GM12872 (cell line): ENCODE measurements at regions not wholly inside any gene's neighbourhood (a gene's known extent, or its start where the extent isn't known, plus 50 kb on each side); places are given as distances from the start of the nearest gene placed in this dataset.

Experiments
- TF ChIP-seq, protein P1 (sequence below): IDR thresholded peaks from 3 replicates; pipeline ENCODE4 v1.5.1; 2011; ENCODE audit warnings: low read depth, mild to moderate bottlenecking, low read length, moderate library complexity; ENCODE audit not compliant: insufficient read depth

DNA sequence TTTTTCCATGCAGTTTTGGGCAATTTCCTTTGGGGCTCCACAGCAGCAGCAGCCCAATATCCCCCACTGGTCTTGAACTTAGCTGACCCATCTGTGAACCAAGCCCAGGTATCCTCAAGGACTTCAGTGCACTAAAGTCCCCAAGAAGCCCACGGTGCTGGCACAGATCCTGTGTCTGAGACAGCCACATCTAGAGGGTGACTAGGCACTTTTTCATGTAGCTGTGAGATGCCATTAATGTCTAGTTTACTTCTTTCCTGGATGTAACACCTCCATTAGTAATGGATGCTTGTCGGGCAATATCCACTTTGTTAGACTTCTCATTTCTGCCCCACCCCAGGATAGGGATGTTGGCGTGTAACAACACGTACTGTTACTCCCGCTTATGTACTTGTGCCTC is 117.9 kb downstream of the GPCPD1 start:
- TF ChIP-seq, protein P1, sequence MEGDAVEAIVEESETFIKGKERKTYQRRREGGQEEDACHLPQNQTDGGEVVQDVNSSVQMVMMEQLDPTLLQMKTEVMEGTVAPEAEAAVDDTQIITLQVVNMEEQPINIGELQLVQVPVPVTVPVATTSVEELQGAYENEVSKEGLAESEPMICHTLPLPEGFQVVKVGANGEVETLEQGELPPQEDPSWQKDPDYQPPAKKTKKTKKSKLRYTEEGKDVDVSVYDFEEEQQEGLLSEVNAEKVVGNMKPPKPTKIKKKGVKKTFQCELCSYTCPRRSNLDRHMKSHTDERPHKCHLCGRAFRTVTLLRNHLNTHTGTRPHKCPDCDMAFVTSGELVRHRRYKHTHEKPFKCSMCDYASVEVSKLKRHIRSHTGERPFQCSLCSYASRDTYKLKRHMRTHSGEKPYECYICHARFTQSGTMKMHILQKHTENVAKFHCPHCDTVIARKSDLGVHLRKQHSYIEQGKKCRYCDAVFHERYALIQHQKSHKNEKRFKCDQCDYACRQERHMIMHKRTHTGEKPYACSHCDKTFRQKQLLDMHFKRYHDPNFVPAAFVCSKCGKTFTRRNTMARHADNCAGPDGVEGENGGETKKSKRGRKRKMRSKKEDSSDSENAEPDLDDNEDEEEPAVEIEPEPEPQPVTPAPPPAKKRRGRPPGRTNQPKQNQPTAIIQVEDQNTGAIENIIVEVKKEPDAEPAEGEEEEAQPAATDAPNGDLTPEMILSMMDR, result no peak

DNA sequence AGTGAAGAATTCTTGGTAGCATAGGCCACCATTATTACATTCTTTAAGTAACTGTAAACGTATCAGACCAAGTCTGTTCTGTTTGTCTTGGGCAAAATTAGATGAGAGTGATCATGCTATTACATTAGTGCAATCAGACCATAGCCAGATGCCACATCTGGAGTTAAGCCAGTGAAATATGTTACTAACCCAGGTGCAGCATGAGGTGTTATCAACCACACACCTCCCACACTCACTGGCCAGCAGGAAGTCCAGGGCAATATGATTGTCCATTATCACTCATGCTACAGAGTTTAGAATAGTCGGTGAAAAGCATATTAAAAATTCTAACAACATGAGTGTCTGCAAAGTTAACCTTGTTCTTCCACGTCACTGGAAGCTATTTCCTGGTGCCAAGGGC is 119.4 kb downstream of the GPCPD1 start:
- TF ChIP-seq, protein P1, result no peak

DNA sequence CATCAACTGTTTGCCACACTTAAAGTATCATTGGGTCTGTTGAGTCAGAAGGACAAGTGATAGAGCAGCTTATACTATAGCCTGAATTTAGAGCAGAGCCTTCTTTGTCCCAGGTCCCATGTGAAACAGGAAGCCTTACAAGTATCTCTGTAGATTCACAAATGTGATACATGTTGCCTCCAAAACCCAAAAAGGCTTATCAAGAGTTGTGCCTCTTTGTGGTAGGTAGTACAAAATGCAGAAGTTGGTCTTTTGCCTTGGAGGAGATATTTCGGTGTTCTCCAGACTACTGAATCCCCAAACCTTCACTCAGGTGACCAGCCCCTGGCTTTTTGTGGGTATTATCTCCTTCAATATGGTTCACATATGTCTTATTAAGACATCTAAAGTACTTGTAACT is 121.2 kb downstream of the GPCPD1 start:
- TF ChIP-seq, protein P1, result no peak

DNA sequence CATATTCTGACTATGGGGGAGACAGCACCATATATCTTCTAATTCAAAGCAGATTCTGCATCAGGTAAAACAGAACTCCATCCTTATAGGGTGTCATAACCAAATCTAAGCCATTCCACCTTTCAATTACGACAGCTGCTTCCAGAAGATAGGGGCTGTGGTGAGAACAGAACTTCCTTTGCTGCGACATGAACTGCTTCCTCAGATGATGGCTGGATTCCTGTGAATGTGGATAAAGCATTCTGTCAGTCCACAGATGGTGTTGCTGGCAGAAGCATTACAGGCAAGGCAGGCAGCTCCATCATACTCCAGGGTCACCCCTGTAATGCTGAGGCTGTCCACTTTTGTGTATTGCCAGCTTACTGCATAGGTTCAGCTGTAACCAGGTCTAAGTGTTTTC is 122.0 kb downstream of the GPCPD1 start:
- TF ChIP-seq, protein P1, result no peak

DNA sequence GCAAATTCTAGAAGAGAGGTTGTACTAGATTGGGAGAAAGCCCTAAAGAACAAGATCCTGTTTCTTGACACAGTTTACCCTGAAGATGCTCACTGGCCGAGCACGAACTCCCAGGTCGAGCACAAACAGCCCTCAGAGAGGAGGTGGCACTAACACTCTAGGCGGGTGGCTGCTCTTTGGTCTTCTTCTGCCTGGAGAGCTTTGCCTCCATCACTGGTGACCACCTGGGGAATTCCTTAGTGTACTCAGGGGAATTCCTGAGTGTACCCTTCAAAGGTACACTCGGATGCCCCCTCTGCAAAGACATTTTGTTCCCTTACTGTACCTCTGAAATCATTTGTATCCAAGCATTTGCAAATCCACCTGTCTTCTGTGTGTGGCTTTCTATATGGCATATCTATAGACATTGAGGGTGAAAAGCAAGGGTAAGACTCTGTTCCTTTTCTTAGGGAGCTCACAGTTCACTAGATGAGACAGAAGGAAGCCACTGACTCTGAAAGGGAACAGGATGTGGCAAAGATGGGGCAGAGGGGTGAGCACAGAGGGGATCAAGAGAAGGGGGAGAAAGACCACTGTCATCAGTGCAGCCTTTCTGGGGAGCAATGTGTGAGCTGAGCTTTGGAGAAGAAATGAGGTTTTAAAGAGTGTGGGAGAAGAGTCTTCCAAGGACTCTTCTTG is 124.3 kb downstream of the GPCPD1 start:
- TF ChIP-seq, protein P1, result no peak

DNA sequence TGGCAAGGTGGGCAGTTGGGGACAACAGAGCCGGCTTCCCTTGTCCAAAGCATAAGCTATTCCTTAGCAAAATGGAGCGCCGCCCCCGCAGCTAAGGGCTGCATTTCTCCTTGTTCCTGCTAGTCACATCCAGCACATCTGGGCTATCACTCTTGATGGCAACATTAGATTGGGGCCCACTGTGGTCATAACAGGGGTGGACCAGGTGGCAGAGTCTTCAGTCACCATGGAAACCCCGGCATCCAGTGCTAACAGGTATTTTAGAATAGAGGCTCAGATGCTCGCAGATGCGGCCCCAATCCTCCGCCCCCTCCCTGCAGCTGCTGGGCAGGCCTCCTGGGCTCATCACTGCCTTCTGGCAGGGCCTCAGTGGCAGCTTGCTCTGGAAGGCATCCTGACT is 125.9 kb downstream of the GPCPD1 start:
- TF ChIP-seq, protein P1, result no peak

DNA sequence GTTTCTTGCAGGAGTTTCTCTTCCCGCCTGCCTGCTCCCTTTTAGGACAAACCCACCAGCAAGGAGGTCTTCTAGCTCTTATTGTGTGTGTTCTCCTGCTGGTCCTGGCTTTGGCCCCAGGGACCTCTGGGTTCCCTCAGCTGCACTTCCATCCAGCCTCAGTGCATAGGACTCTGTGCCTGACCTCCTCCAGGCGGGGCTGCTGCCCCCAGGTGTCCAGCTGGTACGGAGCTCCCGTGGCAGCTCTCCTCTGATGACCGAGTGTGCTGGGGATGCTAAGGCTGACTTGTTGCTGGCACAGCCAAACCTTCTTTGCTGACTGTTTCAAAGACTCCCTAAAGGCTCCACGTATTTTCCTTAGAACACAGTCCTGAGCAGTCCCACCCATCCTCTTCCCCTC is 126.5 kb downstream of the GPCPD1 start:
- TF ChIP-seq, protein P1, result no peak
